SJSA1 (cell line): ENCODE measurements at regions not wholly inside any gene's neighbourhood (a gene's known extent, or its start where the extent isn't known, plus 50 kb on each side); places are given as distances from the start of the nearest gene placed in this dataset.

Source experiments
- DNase-seq, 2 experiments: peaks; one replicate each; pipeline ENCODE4 v3.0.0-alpha.2; 2015 to 2020; ENCODE audit warnings: low spot score in 2 of 2, low read depth in 1 of 2
- H3K27ac ChIP-seq: fragments of 250-450 bp; sonication (Bioruptor Pico); 2 replicates; pipeline ENCODE4 v1.5.1; 2020; ENCODE audit warnings: mild to moderate bottlenecking, moderate library complexity
- H3K27me3 ChIP-seq: fragments of 250-450 bp; sonication (Bioruptor Pico); replicated peaks from 2 replicates; pipeline ENCODE4 v1.5.1; 2020; ENCODE audit warnings: mild to moderate bottlenecking, moderate library complexity
- H3K36me3 ChIP-seq: fragments of 250-450 bp; sonication (Bioruptor Pico); 2 replicates; pipeline ENCODE4 v1.5.1; 2020; ENCODE audit warnings: mild to moderate bottlenecking
- H3K4me1 ChIP-seq: fragments of 250-450 bp; sonication (Bioruptor Pico); replicated peaks from 2 replicates; pipeline ENCODE4 v1.6.1; 2021; ENCODE audit warnings: mild to moderate bottlenecking
- H3K4me3 ChIP-seq: fragments of 250-450 bp; sonication (Bioruptor Pico); 2 replicates; pipeline ENCODE4 v1.5.1; 2020; ENCODE audit warnings: mild to moderate bottlenecking
- H3K9me3 ChIP-seq: fragments of 250-450 bp; sonication (Bioruptor Pico); replicated peaks from 2 replicates; pipeline ENCODE4 v1.5.1; 2020; ENCODE audit warnings: mild to moderate bottlenecking

DNA sequence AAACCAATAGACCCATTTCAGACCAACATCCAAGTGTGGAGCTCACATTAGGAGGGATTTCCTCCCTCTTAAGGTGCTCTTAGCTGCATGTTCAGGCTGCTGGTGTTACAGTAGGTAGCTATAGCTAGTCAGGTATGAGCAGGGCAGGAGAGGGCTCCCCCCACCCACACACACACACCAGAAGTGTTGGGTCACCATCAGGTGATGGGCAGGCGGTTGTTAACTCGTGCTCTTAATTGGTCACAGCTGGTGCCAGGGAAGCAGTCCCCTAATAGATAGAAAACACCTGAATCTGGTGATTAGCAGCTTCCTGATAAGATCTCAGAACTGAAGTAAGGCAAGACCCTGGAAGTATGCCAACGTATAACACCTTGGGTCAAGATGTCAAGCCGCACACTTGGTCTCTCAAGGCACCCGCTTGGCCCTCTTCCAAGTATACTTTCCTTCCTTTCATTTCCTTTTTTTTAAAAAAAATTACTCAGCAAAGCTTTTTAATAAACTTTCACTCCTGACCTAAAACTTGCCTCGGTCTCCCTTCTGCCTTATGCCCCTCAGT is 532.4 kb downstream of the DNAH5 start:
- Histone ChIP-seq H3K4me3 (no peak overlapping the region), H3K27me3 (no peaks in the 10 kb centered on the region), H3K27ac (no peak overlapping the region), H3K4me1 (no peaks in the 10 kb centered on the region), H3K36me3 (no peaks in the 10 kb centered on the region), H3K9me3 (no peaks in the 10 kb centered on the region)
- DNase-seq = no peak

- no peak overlapping the region for H3K27ac ChIP-seq
- no peaks in the 10 kb centered on the region for H3K27me3 ChIP-seq
- no peak for DNase-seq
Observed at GRCh38 chr5:13408616-13409015, 535.9 kb downstream of the DNAH5 start.

DNA sequence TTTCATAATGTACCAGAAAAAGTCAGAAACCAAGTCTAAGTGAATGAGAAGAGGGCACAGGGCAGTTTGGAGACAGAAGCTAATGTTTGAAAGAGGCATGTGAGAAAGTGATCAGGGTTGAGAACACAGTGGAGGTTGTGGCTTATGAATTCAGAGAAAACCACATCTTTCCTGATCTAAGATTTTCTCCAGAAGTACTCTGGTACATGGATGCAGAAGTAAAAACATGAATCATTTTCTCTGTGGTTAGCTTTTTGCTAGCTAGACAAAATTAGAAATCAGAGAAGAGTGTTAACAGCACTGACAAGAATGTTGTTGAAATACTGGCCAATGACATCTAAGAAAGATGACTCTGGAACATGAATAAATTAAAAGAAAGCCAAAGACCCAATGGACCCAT is 541.1 kb downstream of the DNAH5 start:
- no peak for DNase-seq
- Histone ChIP-seq H3K27ac (no peak overlapping the region), H3K27me3 (no peaks in the 10 kb centered on the region), H3K4me3 (no peak overlapping the region), H3K4me1 (no peaks in the 10 kb centered on the region), H3K36me3 (no peaks in the 10 kb centered on the region), H3K9me3 (no peaks in the 10 kb centered on the region)

More at GRCh38 chr5:13408616-13409015, 535.9 kb downstream of the DNAH5 start:
- H3K9me3 ChIP-seq = no peaks in the 10 kb centered on the region
- H3K4me3 ChIP-seq = no peak overlapping the region
- no peaks in the 10 kb centered on the region for H3K4me1 ChIP-seq
- no peaks in the 10 kb centered on the region for H3K36me3 ChIP-seq

DNA sequence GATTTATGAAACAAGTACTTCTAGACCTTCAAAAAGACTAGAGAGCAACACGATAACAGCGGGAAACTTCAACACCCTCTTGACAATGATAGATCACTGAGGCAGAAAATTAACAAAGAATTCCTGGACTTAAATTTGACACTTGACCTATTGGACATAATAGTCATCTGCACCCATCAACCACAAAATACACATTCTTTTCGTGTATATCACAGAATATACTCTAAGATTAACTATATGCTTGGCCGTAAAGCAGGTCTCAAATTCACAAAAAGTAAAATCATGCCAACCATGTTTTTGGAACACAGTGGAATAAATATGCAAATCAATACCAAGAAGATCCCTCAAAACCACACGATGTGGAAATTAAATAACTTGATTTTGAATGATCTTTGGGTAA is 559.4 kb downstream of the DNAH5 start:
- Histone ChIP-seq H3K27ac (no peak overlapping the region), H3K4me1 (no peaks in the 10 kb centered on the region), H3K4me3 (no peak overlapping the region), H3K9me3 (no peaks in the 10 kb centered on the region; the same call in 1 of the 2 replicates), H3K27me3 (no peaks in the 10 kb centered on the region), H3K36me3 (no peaks in the 10 kb centered on the region)
- no peak for DNase-seq

DNA sequence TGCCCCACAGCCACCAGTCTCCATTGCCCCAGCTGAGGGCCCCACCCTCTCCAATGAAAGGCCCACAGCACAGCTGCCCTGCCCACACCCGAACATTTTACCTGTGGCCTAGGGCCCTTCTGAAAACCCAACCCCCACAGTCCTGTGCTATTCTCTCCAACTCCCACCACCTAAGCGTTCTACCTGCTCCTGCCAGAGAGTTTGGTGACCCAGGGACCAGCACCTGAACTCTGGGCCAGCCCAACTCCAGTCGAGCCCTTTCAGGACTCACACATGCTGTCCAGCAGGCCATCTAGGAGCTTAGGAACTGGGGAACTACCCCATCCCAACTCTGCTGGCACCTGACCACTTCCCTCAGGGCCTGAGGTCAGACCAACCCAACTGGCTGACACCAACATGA is 562.3 kb downstream of the DNAH5 start:
- no peaks in the 10 kb centered on the region for H3K27me3 ChIP-seq
- no peak for DNase-seq
- H3K4me3 ChIP-seq = no peak overlapping the region
- H3K4me1 ChIP-seq = no peaks in the 10 kb centered on the region
- H3K9me3 ChIP-seq = no peaks in the 10 kb centered on the region
- no peaks in the 10 kb centered on the region for H3K36me3 ChIP-seq
- H3K27ac ChIP-seq = no peak overlapping the region

DNA sequence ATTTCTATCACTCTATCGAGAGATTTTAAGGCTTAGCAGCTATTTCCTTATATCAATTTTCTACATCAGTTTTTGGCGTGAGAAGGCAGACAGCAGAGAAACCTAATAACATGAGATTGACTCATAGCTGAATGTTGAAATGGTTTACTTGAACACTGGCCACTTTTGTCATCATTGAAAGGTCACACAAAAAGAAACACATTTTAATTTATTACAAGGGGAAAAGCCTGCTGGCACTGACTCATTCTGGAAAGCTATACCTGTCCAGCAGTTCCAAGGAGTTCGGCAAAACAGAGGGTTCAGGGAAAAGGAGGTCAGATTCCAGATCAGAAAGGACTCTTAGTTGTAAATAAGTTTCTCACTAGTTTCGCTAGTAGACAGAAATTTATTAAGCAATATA is 566.4 kb downstream of the DNAH5 start:
- H3K4me3 ChIP-seq = no peak overlapping the region
- no peaks in the 10 kb centered on the region for H3K4me1 ChIP-seq
- H3K27me3 ChIP-seq = no peaks in the 10 kb centered on the region
- no peaks in the 10 kb centered on the region for H3K9me3 ChIP-seq
- H3K27ac ChIP-seq = no peak overlapping the region
- no peaks in the 10 kb centered on the region for H3K36me3 ChIP-seq
- no peak for DNase-seq

- H3K9me3 ChIP-seq = no peaks in the 10 kb centered on the region
- H3K4me3 ChIP-seq = no peak overlapping the region
- DNase-seq = no peak
- H3K27ac ChIP-seq = no peak overlapping the region
- no peaks in the 10 kb centered on the region for H3K4me1 ChIP-seq
- H3K36me3 ChIP-seq = no peaks in the 10 kb centered on the region
- no peaks in the 10 kb centered on the region; the same call in 1 of the 2 replicates for H3K27me3 ChIP-seq
Observed at GRCh38 chr5:13359344-13359743, 585.1 kb downstream of the DNAH5 start.

DNA sequence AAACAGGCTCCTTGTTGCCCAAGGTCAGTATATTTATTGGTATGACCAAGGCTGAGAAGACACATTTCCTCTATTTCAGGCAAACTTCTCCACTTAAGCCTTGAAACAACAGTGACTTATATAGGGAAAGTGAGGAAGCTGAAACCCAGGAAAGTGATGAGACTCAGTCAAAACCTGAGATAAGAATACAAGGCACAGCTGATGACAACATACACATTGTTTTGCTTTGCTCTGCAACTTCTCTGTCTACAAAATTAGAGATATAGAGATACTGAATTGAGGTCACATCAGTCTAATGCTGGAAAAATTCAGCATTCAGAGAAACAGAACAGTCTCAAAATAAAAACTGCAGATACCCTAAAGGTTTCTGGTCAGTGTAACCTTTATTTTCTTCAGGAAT is 586.1 kb downstream of the DNAH5 start:
- Histone ChIP-seq H3K9me3 (no peaks in the 10 kb centered on the region), H3K36me3 (no peaks in the 10 kb centered on the region), H3K4me3 (no peak overlapping the region), H3K27me3 (no peaks in the 10 kb centered on the region), H3K27ac (no peak overlapping the region), H3K4me1 (no peaks in the 10 kb centered on the region)
- no peak for DNase-seq

DNA sequence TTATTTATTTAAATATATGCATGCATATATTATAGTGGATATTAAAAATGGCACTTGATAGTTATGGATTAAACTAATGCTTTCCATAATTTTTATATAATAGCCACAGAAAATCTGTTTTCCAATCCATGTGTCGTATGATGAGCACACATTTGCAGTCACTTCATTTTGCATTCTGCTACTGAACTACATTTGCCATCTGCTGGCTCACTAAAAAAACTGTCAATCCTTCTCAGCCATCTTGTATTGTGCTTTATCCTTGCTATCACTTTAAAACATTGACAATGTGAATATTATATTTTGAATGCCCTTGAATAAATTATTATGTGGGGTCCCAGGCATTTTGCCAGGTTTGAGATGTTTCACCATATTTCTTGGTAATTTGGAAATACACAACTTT is 586.6 kb downstream of the DNAH5 start:
- Histone ChIP-seq H3K9me3 (no peaks in the 10 kb centered on the region), H3K4me3 (no peak overlapping the region), H3K27ac (no peak overlapping the region), H3K36me3 (no peaks in the 10 kb centered on the region), H3K27me3 (no peaks in the 10 kb centered on the region), H3K4me1 (no peaks in the 10 kb centered on the region)
- DNase-seq = no peak

- no peak for DNase-seq
Observed at GRCh38 chr5:13356226-13356625, 588.3 kb downstream of the DNAH5 start.

DNA sequence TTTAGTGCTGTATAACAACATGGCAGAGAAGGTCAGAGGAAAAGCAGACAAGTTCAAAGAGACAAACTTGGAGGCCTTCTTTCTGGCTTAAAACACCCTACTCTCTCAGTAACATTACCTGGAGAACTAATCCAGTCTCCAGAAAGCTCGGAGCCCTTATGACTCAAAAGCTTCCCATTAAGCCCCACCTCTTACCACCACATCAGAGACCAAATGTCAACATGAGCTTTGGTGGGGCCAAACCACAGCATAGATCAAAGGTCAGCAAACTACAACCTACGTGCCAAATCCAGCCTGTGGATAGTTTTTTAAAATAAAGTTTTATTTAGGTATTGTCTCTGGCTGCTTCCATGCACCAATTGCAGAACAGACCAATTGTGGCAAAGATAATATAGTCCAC is 589.9 kb downstream of the DNAH5 start:
- Histone ChIP-seq H3K27me3 (no peaks in the 10 kb centered on the region), H3K27ac (no peak overlapping the region), H3K4me3 (no peak overlapping the region), H3K36me3 (no peaks in the 10 kb centered on the region), H3K4me1 (no peaks in the 10 kb centered on the region), H3K9me3 (no peaks in the 10 kb centered on the region)
- DNase-seq = no peak

More at GRCh38 chr5:13356226-13356625, 588.3 kb downstream of the DNAH5 start:
- Histone ChIP-seq H3K4me3 (no peak overlapping the region), H3K27ac (no peak overlapping the region), H3K4me1 (no peaks in the 10 kb centered on the region), H3K9me3 (no peaks in the 10 kb centered on the region), H3K27me3 (no peaks in the 10 kb centered on the region), H3K36me3 (no peaks in the 10 kb centered on the region)

DNA sequence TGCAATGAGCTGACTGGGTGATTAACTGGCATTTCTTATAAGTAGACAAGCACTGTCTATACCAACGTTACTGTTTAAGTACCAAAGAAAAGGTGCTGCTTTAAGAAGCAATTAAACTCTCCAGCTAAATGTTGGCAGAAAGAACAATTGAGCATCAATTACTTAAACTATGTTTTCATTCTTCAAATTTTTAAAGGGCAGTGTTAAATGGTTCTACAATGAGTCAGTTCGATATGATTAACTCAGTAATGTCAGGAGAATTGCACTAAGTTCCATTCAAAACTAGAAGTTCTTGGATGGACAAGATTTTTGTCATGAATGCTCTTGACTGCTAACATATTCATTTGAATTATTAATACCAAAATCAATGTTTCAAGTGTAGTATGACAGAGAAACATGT is 593.7 kb downstream of the DNAH5 start:
- no peak for DNase-seq
- H3K4me3 ChIP-seq = no peak overlapping the region
- H3K36me3 ChIP-seq = no peaks in the 10 kb centered on the region
- H3K27ac ChIP-seq = no peak overlapping the region
- H3K27me3 ChIP-seq = no peaks in the 10 kb centered on the region
- no peaks in the 10 kb centered on the region for H3K4me1 ChIP-seq
- no peaks in the 10 kb centered on the region for H3K9me3 ChIP-seq

DNA sequence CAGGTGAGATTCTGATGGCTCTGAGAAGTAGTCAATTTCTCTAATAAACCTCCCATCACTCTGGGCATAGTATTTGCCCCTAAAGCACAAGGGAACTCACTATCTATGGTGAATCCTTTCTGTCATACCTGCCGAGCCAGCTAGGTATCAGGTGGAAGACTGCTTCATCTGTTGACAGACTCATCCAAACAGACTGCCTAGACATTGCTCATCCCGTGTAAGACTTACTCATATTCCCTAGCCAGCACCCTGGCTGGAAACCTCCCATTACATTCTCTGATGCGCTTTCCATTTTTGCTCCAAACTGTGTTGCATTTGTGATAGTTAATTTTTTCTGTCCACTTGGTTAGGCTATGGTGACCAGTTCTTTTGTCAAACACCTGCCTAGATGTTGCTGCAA is 595.9 kb downstream of the DNAH5 start:
- Histone ChIP-seq H3K36me3 (no peaks in the 10 kb centered on the region), H3K27ac (no peak overlapping the region), H3K27me3 (no peaks in the 10 kb centered on the region), H3K9me3 (no peaks in the 10 kb centered on the region), H3K4me1 (no peaks in the 10 kb centered on the region), H3K4me3 (no peak overlapping the region)
- DNase-seq = no peak

- Histone ChIP-seq H3K9me3 (peaks cover 2% of the 10 kb centered on the region; the same call in 1 of the 2 replicates), H3K27me3 (no peaks in the 10 kb centered on the region), H3K36me3 (no peaks in the 10 kb centered on the region), H3K4me3 (no peak overlapping the region), H3K4me1 (no peaks in the 10 kb centered on the region), H3K27ac (no peak overlapping the region)
- DNase-seq = no peak
Observed at GRCh38 chr5:13346401-13346800, 598.1 kb downstream of the DNAH5 start.

DNA sequence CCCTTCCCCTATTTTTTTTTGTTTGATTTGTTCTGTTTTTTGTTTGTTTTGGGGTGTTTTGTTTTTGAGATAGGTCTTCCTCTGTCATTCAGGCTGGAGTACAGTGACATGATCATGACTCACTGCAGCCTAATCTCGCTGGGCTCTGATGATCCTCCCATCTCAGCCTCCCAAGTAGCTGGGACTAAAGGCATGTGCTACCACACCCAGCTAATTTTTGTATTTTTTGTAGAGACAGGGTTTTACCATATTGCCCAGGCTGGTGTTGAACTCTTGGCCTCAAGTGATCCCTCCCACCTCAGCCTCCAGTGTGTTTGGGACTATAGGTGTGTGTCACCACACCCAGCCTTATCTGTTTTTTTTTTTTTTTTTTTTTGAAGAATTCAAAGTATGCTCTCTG is 605.4 kb downstream of the DNAH5 start:
- Histone ChIP-seq H3K9me3 (peaks cover 6% of the 10 kb centered on the region; the same call in 1 of the 2 replicates), H3K27ac (no peak overlapping the region), H3K27me3 (no peaks in the 10 kb centered on the region), H3K4me3 (no peak overlapping the region), H3K36me3 (no peaks in the 10 kb centered on the region), H3K4me1 (no peaks in the 10 kb centered on the region)
- DNase-seq = no peak
